RWPE2 (cell line): ENCODE measurements at regions not wholly inside any gene's neighbourhood (a gene's known extent, or its start where the extent isn't known, plus 50 kb on each side); places are given as distances from the start of the nearest gene placed in this dataset.
A peak's percentile ranks its signal among the peaks of the same experiment; 100 is the strongest.

ENCODE experiments used
- ATAC-seq: fragments of 200-7000 bp; cut with Tn5 transposase; 3 replicates; pipeline ENCODE4 v1.9.1; 2021; ENCODE audit warnings: low read depth
- DNase-seq: peaks from one replicate; pipeline ENCODE4 v3.0.0-alpha.2; 2020; ENCODE audit warnings: low spot score
- H3K27ac ChIP-seq: fragments of 450-650 bp; 2 replicates; pipeline ENCODE4 v1.5.1; 2017; ENCODE audit warnings: mild to moderate bottlenecking; ENCODE audit not compliant: poor library complexity, severe bottlenecking
- H3K27me3 ChIP-seq: fragments of 250-450 bp; sonication (Bioruptor Pico); 2 replicates; pipeline ENCODE4 v1.5.1; 2021; ENCODE audit warnings: mild to moderate bottlenecking, moderate library complexity; ENCODE audit not compliant: insufficient read depth, poor library complexity, severe bottlenecking
- H3K36me3 ChIP-seq: fragments of 250-450 bp; sonication (Bioruptor Pico); 2 replicates; pipeline ENCODE4 v1.5.1; 2020; ENCODE audit warnings: low read depth, mild to moderate bottlenecking, moderate library complexity
- H3K4me1 ChIP-seq: fragments of 250-450 bp; sonication (Bioruptor Pico); 2 replicates; pipeline ENCODE4 v1.5.1; 2021; ENCODE audit warnings: mild to moderate bottlenecking, moderate library complexity; ENCODE audit not compliant: insufficient read depth, poor library complexity, severe bottlenecking
- H3K4me3 ChIP-seq: fragments of 250-450 bp; sonication (Bioruptor Pico); 2 replicates; pipeline ENCODE4 v1.5.1; 2021; ENCODE audit warnings: mild to moderate bottlenecking, moderate library complexity; ENCODE audit not compliant: severe bottlenecking
- H3K9me3 ChIP-seq: fragments of 250-450 bp; sonication (Bioruptor Pico); 2 replicates; pipeline ENCODE4 v1.5.1; 2021; ENCODE audit warnings: mild to moderate bottlenecking, moderate library complexity; ENCODE audit not compliant: severe bottlenecking
- CTCF ChIP-seq: fragments of 450-650 bp; IDR thresholded peaks from one replicate; pipeline ENCODE4 v1.5.1; 2017; ENCODE audit warnings: mild to moderate bottlenecking, moderate library complexity; ENCODE audit not compliant: poor library complexity, severe bottlenecking

GRCh38 chr15:46389739-46390138 lies 754.9 kb downstream of the SQOR start:
- no peak for TF ChIP-seq CTCF
- DNase-seq (no peak), ATAC-seq (no peak)
- H3K4me3 ChIP-seq = no peak overlapping the region
- H3K27me3 ChIP-seq = peaks cover 2% of the 10 kb centered on the region
- H3K9me3 ChIP-seq = peaks cover 3% of the 10 kb centered on the region
- H3K27ac ChIP-seq = no peak overlapping the region
- H3K4me1 ChIP-seq = no peaks in the 10 kb centered on the region
- H3K36me3 ChIP-seq = no peaks in the 10 kb centered on the region

- Histone ChIP-seq H3K9me3 (peaks cover 3% of the 10 kb centered on the region), H3K27ac (no peak overlapping the region), H3K4me3 (no peak overlapping the region), H3K4me1 (no peaks in the 10 kb centered on the region), H3K36me3 (no peaks in the 10 kb centered on the region), H3K27me3 (peaks cover 2% of the 10 kb centered on the region)
- ATAC-seq = peak; percentile 12; the same call in 2 of the 3 replicates
- DNase-seq = no peak
- no peak for TF ChIP-seq CTCF
Measured at GRCh38 chr15:46394463-46394862, 759.6 kb downstream of the SQOR start.

- no peak for ATAC-seq
- no peak for DNase-seq
Measured at GRCh38 chr15:46408312-46408711, 773.5 kb downstream of the SQOR start.

GRCh38 chr15:46409841-46410301 lies 775.0 kb downstream of the SQOR start:
- no peak for ATAC-seq

More at GRCh38 chr15:46408312-46408711, 773.5 kb downstream of the SQOR start:
- Histone ChIP-seq H3K4me1 (no peaks in the 10 kb centered on the region), H3K27me3 (no peaks in the 10 kb centered on the region), H3K27ac (no peak overlapping the region), H3K9me3 (no peaks in the 10 kb centered on the region), H3K4me3 (no peak overlapping the region), H3K36me3 (no peaks in the 10 kb centered on the region)
- TF ChIP-seq CTCF = no peak

More at GRCh38 chr15:46409841-46410301, 775.0 kb downstream of the SQOR start:
- no peak for DNase-seq
- Histone ChIP-seq H3K4me1 (peaks cover 8% of the 10 kb centered on the region), H3K4me3 (no peak overlapping the region), H3K27me3 (no peaks in the 10 kb centered on the region), H3K9me3 (no peaks in the 10 kb centered on the region), H3K27ac (no peak overlapping the region), H3K36me3 (no peaks in the 10 kb centered on the region)
- TF ChIP-seq CTCF = no peak
